C4-2B (cell line): ENCODE measurements at regions not wholly inside any gene's neighbourhood (a gene's known extent, or its start where the extent isn't known, plus 50 kb on each side); places are given as distances from the start of the nearest gene placed in this dataset.

Source experiments
- CTCF ChIP-seq: fragments of 450-650 bp; conservative IDR thresholded peaks from 2 replicates; pipeline ENCODE4 v1.5.1; 2017; ENCODE audit warnings: mild to moderate bottlenecking
- ZFX ChIP-seq: fragments of 450-650 bp; IDR thresholded peaks from 2 replicates; pipeline ENCODE4 v1.6.1; 2017

DNA sequence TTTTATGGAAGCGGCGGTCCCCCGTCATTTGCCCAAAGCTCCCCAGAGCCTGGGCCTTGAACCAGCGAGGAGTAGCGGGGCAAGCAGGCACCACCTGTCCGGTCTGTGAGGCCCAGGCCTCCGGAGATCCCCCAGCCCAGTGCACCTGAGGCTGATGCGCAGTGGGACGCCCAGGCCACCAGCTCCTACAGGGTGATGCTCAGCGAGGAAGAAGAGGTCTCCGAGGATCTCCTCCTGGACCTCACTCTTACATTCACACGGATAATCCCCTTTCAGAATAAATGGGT is 220.2 kb downstream of the NDUFA10 start:
- TF ChIP-seq CTCF (no peak), ZFX (no peak)
